IPS-15b (cell line): ENCODE measurements at regions not wholly inside any gene's neighbourhood (a gene's known extent, or its start where the extent isn't known, plus 50 kb on each side); places are given as distances from the start of the nearest gene placed in this dataset.

Source experiments
- H3K27me3 ChIP-seq: one replicate; pipeline ENCODE4 v1.6.1; 2013; ENCODE audit warnings: low read length; ENCODE audit not compliant: control insufficient read depth, insufficient read depth
- H3K36me3 ChIP-seq: one replicate; pipeline ENCODE4 v1.6.1; 2013; ENCODE audit warnings: low read length; ENCODE audit not compliant: control insufficient read depth, insufficient read depth
- H3K4me1 ChIP-seq: one replicate; pipeline ENCODE4 v1.6.1; 2013; ENCODE audit warnings: mild to moderate bottlenecking, low read length; ENCODE audit not compliant: control insufficient read depth, insufficient read depth
- H3K4me3 ChIP-seq: one replicate; pipeline ENCODE4 v1.5.1; 2013; ENCODE audit warnings: low read depth, low read length
- H3K9ac ChIP-seq: one replicate; pipeline ENCODE4 v1.6.1; 2013; ENCODE audit warnings: low read depth, mild to moderate bottlenecking, low read length
- H3K9me3 ChIP-seq: one replicate; pipeline ENCODE4 v1.6.1; 2013; ENCODE audit warnings: mild to moderate bottlenecking, low read length; ENCODE audit not compliant: control insufficient read depth, insufficient read depth

DNA sequence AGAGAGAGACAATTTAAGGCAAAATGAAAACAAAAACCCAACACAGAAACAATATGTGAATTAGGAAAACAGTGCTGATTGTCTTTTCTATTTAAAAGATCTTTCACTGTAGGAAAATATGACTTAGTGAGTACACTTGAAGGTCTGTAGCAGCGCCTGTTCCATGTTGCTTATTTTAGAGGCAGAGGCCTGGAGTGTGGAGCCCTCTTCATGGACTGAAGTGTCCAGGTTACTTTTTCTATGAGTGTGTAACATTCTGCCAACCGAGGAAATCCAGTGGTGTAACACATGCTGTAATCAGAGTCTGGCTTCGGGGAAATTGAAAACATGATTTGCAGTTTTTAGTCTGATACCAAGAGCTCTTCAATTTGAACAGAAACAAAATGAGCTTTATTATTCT is 64.0 kb upstream of the GPRIN3 start:
- Histone ChIP-seq H3K27me3 (no peaks in the 10 kb centered on the region), H3K4me1 (no peaks in the 10 kb centered on the region), H3K36me3 (no peaks in the 10 kb centered on the region), H3K4me3 (no peak overlapping the region), H3K9ac (no peak overlapping the region), H3K9me3 (no peaks in the 10 kb centered on the region)

DNA sequence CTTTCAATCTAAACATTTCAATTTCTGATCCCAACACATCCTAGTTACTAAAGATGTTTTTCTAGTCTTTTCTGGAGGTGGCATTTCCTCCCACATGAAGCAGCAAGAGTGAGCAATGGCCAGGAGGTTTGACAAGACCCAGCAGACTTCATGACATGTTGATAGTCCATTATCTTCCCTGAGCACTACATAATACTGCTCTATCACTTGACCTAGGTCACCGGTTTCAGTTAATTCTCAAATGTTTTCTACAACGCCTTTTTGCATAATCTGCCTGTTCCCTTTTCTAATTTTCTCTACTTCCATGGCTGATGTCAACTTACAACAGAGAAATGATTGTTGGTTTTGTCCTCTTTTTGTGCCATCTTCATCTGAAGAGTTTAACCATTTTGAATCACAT is 62.0 kb upstream of the GPRIN3 start:
- no peaks in the 10 kb centered on the region for H3K36me3 ChIP-seq

DNA sequence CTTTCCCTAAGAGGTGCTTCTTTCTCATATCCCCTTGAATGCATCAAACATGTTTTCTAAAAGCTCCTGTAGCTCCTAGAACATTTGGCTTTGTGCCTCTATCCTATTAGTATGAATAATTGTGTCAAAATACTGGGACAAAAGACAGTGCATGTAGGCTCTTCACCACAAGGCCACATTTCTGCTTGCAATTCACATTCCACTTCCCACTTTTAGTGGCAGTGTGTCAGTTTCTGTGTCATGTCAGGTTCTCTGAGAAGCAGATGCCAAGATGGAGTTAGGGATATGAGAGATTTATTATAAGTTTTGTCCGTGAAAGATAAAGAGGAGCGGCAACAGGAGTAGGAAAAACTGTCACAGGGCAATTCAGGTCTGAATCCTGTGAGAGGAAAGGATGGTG is 61.3 kb upstream of the GPRIN3 start:
- Histone ChIP-seq H3K27me3 (no peaks in the 10 kb centered on the region), H3K4me1 (no peaks in the 10 kb centered on the region), H3K9me3 (no peaks in the 10 kb centered on the region)

More for the DNA sequence above, 62.0 kb upstream of the GPRIN3 start:
- Histone ChIP-seq H3K27me3 (no peaks in the 10 kb centered on the region), H3K4me1 (no peaks in the 10 kb centered on the region), H3K9me3 (no peaks in the 10 kb centered on the region), H3K4me3 (no peak overlapping the region), H3K9ac (no peak overlapping the region)

DNA sequence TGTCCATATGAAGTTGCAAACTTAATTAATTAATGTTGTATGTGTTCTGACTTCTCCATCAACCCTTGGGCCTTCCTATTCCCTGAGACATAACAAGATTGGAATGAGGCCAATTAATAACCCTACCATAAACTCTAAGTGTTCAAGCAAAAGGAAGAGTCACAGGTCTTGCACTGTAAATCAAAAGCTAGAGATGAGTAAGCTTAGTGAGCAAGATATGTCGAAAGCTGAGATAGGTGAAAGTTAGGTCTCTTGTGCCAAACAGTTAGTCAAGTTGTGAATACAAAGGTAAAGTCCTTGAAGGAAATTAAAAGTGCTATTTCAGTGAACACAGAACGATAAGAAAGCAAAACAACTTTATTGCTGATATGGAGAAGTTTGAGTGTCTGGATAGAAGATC is 58.2 kb upstream of the GPRIN3 start:
- Histone ChIP-seq H3K4me1 (no peaks in the 10 kb centered on the region), H3K27me3 (peaks cover 12% of the 10 kb centered on the region), H3K36me3 (no peaks in the 10 kb centered on the region), H3K9me3 (no peaks in the 10 kb centered on the region), H3K4me3 (no peak overlapping the region), H3K9ac (no peak overlapping the region)

More for the DNA sequence above, 61.3 kb upstream of the GPRIN3 start:
- Histone ChIP-seq H3K9ac (no peak overlapping the region), H3K36me3 (no peaks in the 10 kb centered on the region), H3K4me3 (no peak overlapping the region)

DNA sequence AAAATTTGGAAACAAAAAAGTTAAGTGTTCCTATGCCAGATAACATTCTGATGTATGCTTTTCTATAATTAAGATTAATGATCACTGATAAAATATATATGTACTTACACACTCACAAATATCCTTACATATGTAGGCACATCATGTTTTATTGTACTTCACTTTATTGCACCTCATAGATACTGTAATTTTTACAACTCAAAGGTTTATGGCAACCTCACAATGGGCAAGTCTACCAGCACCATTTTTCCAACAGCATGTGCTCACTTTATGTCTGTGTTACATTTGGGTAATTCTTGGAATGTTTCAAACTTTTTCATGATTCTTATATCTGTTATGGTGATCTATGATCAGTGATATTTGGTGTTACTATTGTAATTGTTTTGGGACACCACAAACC is 57.8 kb upstream of the GPRIN3 start:
- no peaks in the 10 kb centered on the region for H3K36me3 ChIP-seq

DNA sequence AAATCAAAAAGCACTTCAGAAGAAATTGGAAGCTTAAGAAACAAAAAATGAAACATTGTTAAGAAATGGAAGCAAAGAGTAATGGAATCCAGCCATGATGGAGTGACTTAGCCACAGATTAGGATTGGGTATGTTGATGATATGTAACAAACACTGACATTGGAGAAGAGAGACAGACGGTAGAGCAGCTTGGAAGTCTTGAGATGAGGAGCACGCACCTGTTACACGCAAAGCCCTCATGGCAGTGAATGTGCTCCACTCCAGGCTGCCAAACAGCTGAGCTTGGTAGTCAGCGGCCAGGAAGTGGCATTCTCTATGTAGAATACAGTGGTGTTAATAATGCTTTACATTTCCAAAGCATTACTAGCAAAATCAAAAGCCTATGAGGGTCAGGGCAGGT is 56.9 kb upstream of the GPRIN3 start:
- no peak overlapping the region for H3K4me3 ChIP-seq

More for the DNA sequence above, 57.8 kb upstream of the GPRIN3 start:
- Histone ChIP-seq H3K9ac (no peak overlapping the region), H3K4me1 (no peaks in the 10 kb centered on the region), H3K9me3 (no peaks in the 10 kb centered on the region), H3K4me3 (no peak overlapping the region), H3K27me3 (peaks cover 16% of the 10 kb centered on the region)

DNA sequence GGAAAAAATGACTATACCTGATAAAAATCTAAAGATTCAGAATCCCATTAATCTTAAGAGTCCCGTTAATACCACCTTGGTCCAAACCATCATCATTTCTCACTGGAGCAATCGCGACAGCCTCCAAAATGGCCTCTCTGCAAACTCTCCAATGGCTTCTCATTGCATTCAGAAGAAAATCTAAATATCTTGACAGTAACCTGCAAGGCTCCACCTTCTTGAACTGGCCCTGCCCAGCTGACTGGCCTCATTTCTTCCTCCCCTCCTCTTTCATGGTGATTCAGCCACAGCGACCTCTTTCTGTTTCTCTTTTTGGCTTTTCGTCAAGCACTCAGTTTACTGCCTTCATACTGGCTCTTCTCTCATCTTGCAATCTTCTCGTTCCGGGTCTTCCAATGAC is 56.2 kb upstream of the GPRIN3 start:
- Histone ChIP-seq H3K4me1 (no peaks in the 10 kb centered on the region), H3K4me3 (no peak overlapping the region), H3K27me3 (peaks cover 32% of the 10 kb centered on the region), H3K36me3 (no peaks in the 10 kb centered on the region), H3K9ac (no peak overlapping the region), H3K9me3 (no peaks in the 10 kb centered on the region)

More for the DNA sequence above, 56.9 kb upstream of the GPRIN3 start:
- peaks cover 24% of the 10 kb centered on the region for H3K27me3 ChIP-seq
- H3K4me1 ChIP-seq = no peaks in the 10 kb centered on the region
- H3K36me3 ChIP-seq = no peaks in the 10 kb centered on the region
- H3K9ac ChIP-seq = no peak overlapping the region
- no peaks in the 10 kb centered on the region for H3K9me3 ChIP-seq

DNA sequence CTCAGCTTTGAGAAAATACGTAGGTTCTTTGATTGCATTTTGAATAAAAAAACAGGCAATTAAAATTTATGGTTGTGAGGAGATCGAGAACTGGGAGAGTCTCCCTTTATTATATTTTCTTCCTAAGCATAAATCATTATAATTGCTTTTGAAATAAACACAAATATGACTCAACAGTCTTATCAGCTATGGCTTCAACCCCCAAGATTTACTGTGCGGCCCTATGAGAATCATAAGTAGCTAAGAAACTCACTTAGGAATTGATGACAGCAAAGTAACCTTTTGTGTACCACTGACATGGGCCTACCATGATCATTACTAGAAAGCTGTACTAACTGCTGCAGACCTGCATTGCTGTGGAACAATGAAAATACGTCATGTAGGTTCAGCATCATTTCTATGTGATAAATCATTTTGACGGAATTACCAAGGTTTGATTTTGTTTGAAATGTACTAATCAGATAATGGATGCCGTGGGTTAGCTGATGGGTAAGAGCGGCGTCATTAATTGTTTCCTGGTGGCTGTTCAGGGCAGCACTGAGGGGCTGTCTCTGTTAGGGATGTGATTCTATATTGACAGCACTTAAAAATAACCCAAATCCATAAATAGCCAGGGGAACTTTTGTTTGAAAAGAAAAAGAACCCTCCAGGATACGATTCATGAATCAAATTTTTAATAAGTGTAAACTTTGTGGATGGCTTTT is 51.5 kb upstream of the GPRIN3 start:
- Histone ChIP-seq H3K9me3 (no peaks in the 10 kb centered on the region), H3K4me1 (no peaks in the 10 kb centered on the region), H3K36me3 (no peaks in the 10 kb centered on the region), H3K4me3 (no peak overlapping the region), H3K9ac (no peak overlapping the region), H3K27me3 (peaks cover 65% of the 10 kb centered on the region)

DNA sequence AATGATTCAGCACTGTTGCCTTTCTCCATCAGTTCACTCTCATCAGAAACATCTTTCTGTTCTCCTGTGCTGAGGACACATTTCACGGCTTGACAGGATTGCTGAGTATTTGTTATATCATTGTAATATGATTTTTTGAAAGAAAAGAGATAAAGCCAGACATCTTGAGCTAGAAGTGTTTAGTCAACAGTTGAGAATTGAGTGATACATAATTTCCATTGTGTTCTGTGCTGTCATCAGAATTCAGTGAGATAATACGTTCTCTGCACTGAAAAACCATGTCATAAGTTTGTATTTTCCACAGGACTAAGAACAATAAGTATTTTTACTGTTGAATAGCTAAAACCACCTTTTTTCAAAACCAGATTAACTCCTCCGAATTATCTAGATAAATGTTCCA is 50.2 kb upstream of the GPRIN3 start:
- Histone ChIP-seq H3K4me3 (no peak overlapping the region), H3K27me3 (peaks cover 67% of the 10 kb centered on the region), H3K36me3 (no peaks in the 10 kb centered on the region), H3K9me3 (no peaks in the 10 kb centered on the region), H3K9ac (no peak overlapping the region), H3K4me1 (no peaks in the 10 kb centered on the region)
